ENCODE measurements at regions not wholly inside any gene's neighbourhood (a gene's known extent, or its start where the extent isn't known, plus 50 kb on each side); places are given as distances from the start of the nearest gene placed in this dataset.

GRCh38 chr10:61325223-61325960, 127.8 kb downstream of the TMEM26 start:
- TF ChIP-seq CTCF (IDR thresholded peaks at IDR 0.05) = no peak
- TF ChIP-seq EP300 (IDR thresholded peaks at IDR 0.05) = no peak
- no peak for TF ChIP-seq POLR2A (IDR thresholded peaks at IDR 0.05; ENCODE audit: low read depth)
- no peak for TF ChIP-seq POLR2AphosphoS5 (IDR thresholded peaks at IDR 0.05)
